Trophoblast cell (in vitro differentiated cells and primary cell): ENCODE measurements at regions not wholly inside any gene's neighbourhood (a gene's known extent, or its start where the extent isn't known, plus 50 kb on each side); places are given as distances from the start of the nearest gene placed in this dataset.
A peak's percentile ranks its signal among the peaks of the same experiment; 100 is the strongest.

Experiments used
- DNase-seq, 2 donors: peaks; one replicate each; pipeline ENCODE4 v3.0.0-alpha.2; 2016
- H2AFZ ChIP-seq: 2 replicates; pipeline ENCODE4 v1.6.1; 2013; ENCODE audit warnings: low read length, moderate library complexity, mild to moderate bottlenecking; ENCODE audit not compliant: insufficient read depth, poor library complexity
- H2AK5ac ChIP-seq: 2 replicates; pipeline ENCODE4 v1.6.1; 2013; ENCODE audit warnings: mild to moderate bottlenecking, low read length
- H2BK120ac ChIP-seq: 2 replicates; pipeline ENCODE4 v1.6.1; 2013; ENCODE audit warnings: low read length, mild to moderate bottlenecking, moderate library complexity; ENCODE audit not compliant: insufficient read depth, poor library complexity
- H2BK12ac ChIP-seq: 2 replicates; pipeline ENCODE4 v1.6.1; 2013; ENCODE audit warnings: mild to moderate bottlenecking, low read length, moderate library complexity
- H2BK5ac ChIP-seq: 2 replicates; pipeline ENCODE4 v1.6.1; 2013; ENCODE audit warnings: low read length, low read depth, moderate library complexity, mild to moderate bottlenecking; ENCODE audit not compliant: poor library complexity
- H3K14ac ChIP-seq: 2 replicates; pipeline ENCODE4 v1.6.1; 2013; ENCODE audit warnings: mild to moderate bottlenecking, low read length
- H3K18ac ChIP-seq: 2 replicates; pipeline ENCODE4 v1.6.1; 2013; ENCODE audit warnings: mild to moderate bottlenecking, low read length
- H3K23ac ChIP-seq: 2 replicates; pipeline ENCODE4 v1.6.1; 2013; ENCODE audit warnings: low read length
- H3K27ac ChIP-seq: 2 replicates; pipeline ENCODE4 v1.5.1; 2013; ENCODE audit warnings: low read depth, mild to moderate bottlenecking, inconsistent platforms, low read length, moderate library complexity
- H3K27me3 ChIP-seq: 2 replicates; pipeline ENCODE4 v1.6.1; 2013; ENCODE audit warnings: inconsistent platforms, mild to moderate bottlenecking, low read length, moderate library complexity; ENCODE audit not compliant: insufficient read depth
- H3K36me3 ChIP-seq, 2 experiments: 1 replicate in 1 of 2; 2 replicates in 1 of 2; pipeline ENCODE4 v1.6.1; 2013; ENCODE audit warnings: low read length in 2 of 2, mild to moderate bottlenecking in 2 of 2, moderate library complexity in 1 of 2; ENCODE audit not compliant: insufficient read depth in 2 of 2, control insufficient read depth in 1 of 2
- H3K4ac ChIP-seq: 2 replicates; pipeline ENCODE4 v1.6.1; 2013; ENCODE audit warnings: low read depth, mild to moderate bottlenecking, low read length, moderate library complexity
- H3K4me1 ChIP-seq, 2 experiments: 1 replicate in 1 of 2; 2 replicates in 1 of 2; pipeline ENCODE4 v1.6.1; 2013; ENCODE audit warnings: low read length in 2 of 2, mild to moderate bottlenecking in 2 of 2, moderate library complexity in 1 of 2; ENCODE audit not compliant: insufficient read depth in 2 of 2, control insufficient read depth in 1 of 2
- H3K4me2 ChIP-seq: 2 replicates; pipeline ENCODE4 v1.6.1; 2013; ENCODE audit warnings: inconsistent platforms, mild to moderate bottlenecking, low read length, moderate library complexity
- H3K4me3 ChIP-seq: 2 replicates; pipeline ENCODE4 v1.5.1; 2013; ENCODE audit warnings: mild to moderate bottlenecking, low read depth, low read length, inconsistent platforms
- H3K79me1 ChIP-seq: one replicate; pipeline ENCODE4 v1.6.1; 2013; ENCODE audit warnings: low read length
- H3K79me2 ChIP-seq: 2 replicates; pipeline ENCODE4 v1.6.1; 2013; ENCODE audit warnings: low read length, mild to moderate bottlenecking; ENCODE audit not compliant: control insufficient read depth, insufficient read depth, poor library complexity
- H3K9ac ChIP-seq: 2 replicates; pipeline ENCODE4 v1.6.1; 2013; ENCODE audit warnings: mild to moderate bottlenecking, low read length
- H3K9me3 ChIP-seq: 2 replicates; pipeline ENCODE4 v1.6.1; 2013; ENCODE audit warnings: low read depth, mild to moderate bottlenecking, control low read depth, inconsistent platforms, low read length; ENCODE audit not compliant: insufficient read depth
- H4K12ac ChIP-seq: 2 replicates; pipeline ENCODE4 v1.6.1; 2013; ENCODE audit warnings: low read depth, mild to moderate bottlenecking, low read length, moderate library complexity
- H4K8ac ChIP-seq: 2 replicates; pipeline ENCODE4 v1.6.1; 2013; ENCODE audit warnings: low read depth, mild to moderate bottlenecking, low read length, moderate library complexity
- H4K91ac ChIP-seq: one replicate; pipeline ENCODE4 v1.6.1; 2013; ENCODE audit warnings: low read depth, mild to moderate bottlenecking, low read length, moderate library complexity
- WGBS: extraction: QIAGEN DNeasy Blood & Tissue Kit; methylation state at CpG from one replicate; pipeline ENCODE4 v1.1.7; 2013; ENCODE audit warnings: missing lambda C conversion rate; ENCODE audit not compliant: insufficient read length, insufficient coverage; ENCODE audit errors: extremely low coverage; 5-methylcytosine and 5-hydroxymethylcytosine counted together

GRCh38 chr2:76572981-76573380, 862.3 kb upstream of the GCFC2 start:
- Histone ChIP-seq H2AFZ (no peak overlapping the region), H3K4me1 (no peaks in the 10 kb centered on the region), H3K4me2 (no peak overlapping the region), H3K4me3 (no peak overlapping the region), H3K36me3 (no peaks in the 10 kb centered on the region), H3K27me3 (no peaks in the 10 kb centered on the region), H2AK5ac (no peak overlapping the region), H2BK120ac (no peak overlapping the region), H3K79me1 (no peaks in the 10 kb centered on the region), H3K9ac (no peak overlapping the region), H3K27ac (no peak overlapping the region), H3K18ac (no peak overlapping the region), H3K9me3 (no peaks in the 10 kb centered on the region), H4K12ac (no peak overlapping the region), H3K79me2 (no peaks in the 10 kb centered on the region), H3K14ac (no peak overlapping the region), H3K4ac (no peak overlapping the region), H4K91ac (no peak overlapping the region), H3K23ac (no peak overlapping the region), H4K8ac (no peak overlapping the region), H2BK5ac (no peak overlapping the region), H2BK12ac (no peak overlapping the region)
- no CpG with 5 or more reads among the region's 2 CpGs for WGBS
- no peak for DNase-seq

GRCh38 chr2:76569819-76570218, 859.1 kb upstream of the GCFC2 start:
- H3K79me1 ChIP-seq: no peaks in the 10 kb centered on the region
- H3K4me1 ChIP-seq: no peaks in the 10 kb centered on the region
- H3K4me2 ChIP-seq: no peak overlapping the region

GRCh38 chr2:76567478-76567877, 856.8 kb upstream of the GCFC2 start:
- no peak for DNase-seq
- H3K4me3 ChIP-seq: no peak overlapping the region
- no peak overlapping the region for H2AK5ac ChIP-seq
- H4K91ac ChIP-seq: no peak overlapping the region
- no peak overlapping the region for H3K23ac ChIP-seq
- no peak overlapping the region for H3K4me2 ChIP-seq
- no peak overlapping the region for H3K27ac ChIP-seq
- H3K18ac ChIP-seq: no peak overlapping the region
- no peaks in the 10 kb centered on the region for H3K79me1 ChIP-seq
- H3K4ac ChIP-seq: no peak overlapping the region
- H3K14ac ChIP-seq: no peak overlapping the region
- H3K9me3 ChIP-seq: no peaks in the 10 kb centered on the region
- H2BK12ac ChIP-seq: no peak overlapping the region
- WGBS: no CpG with 5 or more reads among the region's 5 CpGs
- H3K79me2 ChIP-seq: no peaks in the 10 kb centered on the region
- no peak overlapping the region for H3K9ac ChIP-seq
- no peaks in the 10 kb centered on the region for H3K4me1 ChIP-seq
- no peak overlapping the region for H2AFZ ChIP-seq
- H2BK120ac ChIP-seq: no peak overlapping the region
- no peak overlapping the region for H4K8ac ChIP-seq
- no peak overlapping the region for H2BK5ac ChIP-seq
- no peaks in the 10 kb centered on the region for H3K36me3 ChIP-seq
- H4K12ac ChIP-seq: no peak overlapping the region
- H3K27me3 ChIP-seq: no peaks in the 10 kb centered on the region

More at GRCh38 chr2:76569819-76570218, 859.1 kb upstream of the GCFC2 start:
- Histone ChIP-seq H3K23ac (peak overlapping the region; percentile 9), H2BK5ac (no peak overlapping the region), H2BK12ac (no peak overlapping the region), H4K8ac (no peak overlapping the region), H2AK5ac (no peak overlapping the region), H3K9ac (no peak overlapping the region), H3K4ac (no peak overlapping the region), H3K18ac (no peak overlapping the region), H4K91ac (no peak overlapping the region), H2AFZ (no peak overlapping the region), H3K27me3 (no peaks in the 10 kb centered on the region), H2BK120ac (no peak overlapping the region), H4K12ac (no peak overlapping the region), H3K9me3 (no peaks in the 10 kb centered on the region), H3K79me2 (no peaks in the 10 kb centered on the region), H3K14ac (no peak overlapping the region), H3K36me3 (no peaks in the 10 kb centered on the region), H3K27ac (no peak overlapping the region), H3K4me3 (no peak overlapping the region)
- no peak for DNase-seq
- no CpG with 5 or more reads among the region's 6 CpGs for WGBS

GRCh38 chr2:76564734-76565133, 854.0 kb upstream of the GCFC2 start:
- Histone ChIP-seq H3K9ac (no peak overlapping the region), H3K14ac (no peak overlapping the region), H4K12ac (no peak overlapping the region), H2BK120ac (no peak overlapping the region), H3K27me3 (no peaks in the 10 kb centered on the region), H3K9me3 (no peaks in the 10 kb centered on the region), H4K91ac (no peak overlapping the region), H3K4ac (no peak overlapping the region), H2BK12ac (no peak overlapping the region), H2BK5ac (no peak overlapping the region), H2AK5ac (no peak overlapping the region), H2AFZ (no peak overlapping the region), H3K79me1 (no peaks in the 10 kb centered on the region), H3K4me2 (no peak overlapping the region), H3K79me2 (no peaks in the 10 kb centered on the region), H3K4me3 (no peak overlapping the region), H4K8ac (no peak overlapping the region), H3K18ac (no peak overlapping the region), H3K27ac (no peak overlapping the region), H3K36me3 (no peaks in the 10 kb centered on the region), H3K4me1 (no peaks in the 10 kb centered on the region), H3K23ac (no peak overlapping the region)
- WGBS: no CpG with 5 or more reads among the region's 2 CpGs
- no peak for DNase-seq
